Gastroesophageal sphincter (tissue), 3 donors: ENCODE measurements at regions not wholly inside any gene's neighbourhood (a gene's known extent, or its start where the extent isn't known, plus 50 kb on each side); places are given as distances from the start of the nearest gene placed in this dataset.

Experiments used
- EP300 ChIP-seq: sonication (generic); formaldehyde crosslinking; IDR thresholded peaks from one replicate; pipeline ENCODE4 v1.6.1; 2017; ENCODE audit warnings: antibody characterized with exemption, mild to moderate bottlenecking
- TF ChIP-seq, protein P1 (sequence below), 4 experiments: fragments of 200-600 bp in 2 of 4; fragments of 450-650 bp in 2 of 4; sonication (generic) in 1 of 4; IDR thresholded peaks; one replicate each; pipeline ENCODE4 v1.5.1; 2017 to 2019; ENCODE audit warnings: antibody characterized with exemption in 4 of 4, mild to moderate bottlenecking in 2 of 4, moderate library complexity in 2 of 4

- TF ChIP-seq, protein P1, sequence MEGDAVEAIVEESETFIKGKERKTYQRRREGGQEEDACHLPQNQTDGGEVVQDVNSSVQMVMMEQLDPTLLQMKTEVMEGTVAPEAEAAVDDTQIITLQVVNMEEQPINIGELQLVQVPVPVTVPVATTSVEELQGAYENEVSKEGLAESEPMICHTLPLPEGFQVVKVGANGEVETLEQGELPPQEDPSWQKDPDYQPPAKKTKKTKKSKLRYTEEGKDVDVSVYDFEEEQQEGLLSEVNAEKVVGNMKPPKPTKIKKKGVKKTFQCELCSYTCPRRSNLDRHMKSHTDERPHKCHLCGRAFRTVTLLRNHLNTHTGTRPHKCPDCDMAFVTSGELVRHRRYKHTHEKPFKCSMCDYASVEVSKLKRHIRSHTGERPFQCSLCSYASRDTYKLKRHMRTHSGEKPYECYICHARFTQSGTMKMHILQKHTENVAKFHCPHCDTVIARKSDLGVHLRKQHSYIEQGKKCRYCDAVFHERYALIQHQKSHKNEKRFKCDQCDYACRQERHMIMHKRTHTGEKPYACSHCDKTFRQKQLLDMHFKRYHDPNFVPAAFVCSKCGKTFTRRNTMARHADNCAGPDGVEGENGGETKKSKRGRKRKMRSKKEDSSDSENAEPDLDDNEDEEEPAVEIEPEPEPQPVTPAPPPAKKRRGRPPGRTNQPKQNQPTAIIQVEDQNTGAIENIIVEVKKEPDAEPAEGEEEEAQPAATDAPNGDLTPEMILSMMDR (IDR thresholded peaks at IDR 0.05) = no peak
- TF ChIP-seq EP300 = no peak
Observed at GRCh38 chr14:106222731-106223130, 696.3 kb downstream of the TMEM121 start.
